ENCODE measurements at regions not wholly inside any gene's neighbourhood (a gene's known extent, or its start where the extent isn't known, plus 50 kb on each side); places are given as distances from the start of the nearest gene placed in this dataset.

DNA sequence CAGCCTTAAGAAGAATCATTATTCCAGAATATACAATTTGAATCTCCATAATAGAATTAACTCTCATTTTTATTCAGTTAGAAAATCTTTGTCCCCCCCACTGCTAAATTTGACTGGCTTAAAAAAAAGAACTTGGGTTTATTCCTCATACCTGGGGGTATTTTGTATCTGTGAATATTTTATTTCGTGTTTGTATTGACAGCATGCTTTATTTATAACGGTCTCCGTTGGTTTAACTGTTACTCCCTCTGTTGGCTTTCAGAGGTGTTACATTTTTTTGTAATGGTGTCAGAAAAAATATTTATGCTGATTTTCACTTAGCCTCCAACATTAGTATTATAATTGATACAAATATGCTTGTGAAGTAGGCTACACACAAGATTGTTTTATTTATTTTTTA is 109.1 kb downstream of the HAUS1 start:
- H3K9ac ChIP-seq (ENCODE audit: low read length) = no peak overlapping the region
- H3K36me3 ChIP-seq (ENCODE audit: control insufficient read depth in 1 of 2, insufficient read depth in 2 of 2, low read length in 2 of 2) = 0 out of 4 replicates have a peak, but pooled peaks cover 0 to 9% of the 10 kb centered on the region in 2 experiments
- ATAC-seq (peak; percentile 52; the same call in 1 of the 2 replicates), DNase-seq (ENCODE audit: low read depth, low spot score) (peak; percentile 21)
- H4K20me1 ChIP-seq (ENCODE audit: insufficient read depth) = peaks cover 11% of the 10 kb centered on the region; the same call in 1 of the 2 replicates
- ChIA-PET RAD21 (ENCODE audit: low non-redundant PET in 1 of 2, low total read pairs in 2 of 2, uncharacterized antibody in 2 of 2, unreplicated experiment in 2 of 2) (interaction anchor here in 1 of 2 experiments (1.0 kb wide), 1 partner anchor 40 kb away, joined by 5 read pairs; a partner anchor contains a TSS), CTCF (interaction anchor here (0.7 to 2.2 kb wide), 5 partner anchors 11 to 140 kb away, joined by 3 to 23 read pairs (median 4); a partner anchor contains a TSS), POLR2A (no interaction called here)
- TF ChIP-seq ZNF274 (IDR thresholded peaks at IDR 0.05; ENCODE audit: low read depth, low read length) = no peak
- TF ChIP-seq, protein P1, sequence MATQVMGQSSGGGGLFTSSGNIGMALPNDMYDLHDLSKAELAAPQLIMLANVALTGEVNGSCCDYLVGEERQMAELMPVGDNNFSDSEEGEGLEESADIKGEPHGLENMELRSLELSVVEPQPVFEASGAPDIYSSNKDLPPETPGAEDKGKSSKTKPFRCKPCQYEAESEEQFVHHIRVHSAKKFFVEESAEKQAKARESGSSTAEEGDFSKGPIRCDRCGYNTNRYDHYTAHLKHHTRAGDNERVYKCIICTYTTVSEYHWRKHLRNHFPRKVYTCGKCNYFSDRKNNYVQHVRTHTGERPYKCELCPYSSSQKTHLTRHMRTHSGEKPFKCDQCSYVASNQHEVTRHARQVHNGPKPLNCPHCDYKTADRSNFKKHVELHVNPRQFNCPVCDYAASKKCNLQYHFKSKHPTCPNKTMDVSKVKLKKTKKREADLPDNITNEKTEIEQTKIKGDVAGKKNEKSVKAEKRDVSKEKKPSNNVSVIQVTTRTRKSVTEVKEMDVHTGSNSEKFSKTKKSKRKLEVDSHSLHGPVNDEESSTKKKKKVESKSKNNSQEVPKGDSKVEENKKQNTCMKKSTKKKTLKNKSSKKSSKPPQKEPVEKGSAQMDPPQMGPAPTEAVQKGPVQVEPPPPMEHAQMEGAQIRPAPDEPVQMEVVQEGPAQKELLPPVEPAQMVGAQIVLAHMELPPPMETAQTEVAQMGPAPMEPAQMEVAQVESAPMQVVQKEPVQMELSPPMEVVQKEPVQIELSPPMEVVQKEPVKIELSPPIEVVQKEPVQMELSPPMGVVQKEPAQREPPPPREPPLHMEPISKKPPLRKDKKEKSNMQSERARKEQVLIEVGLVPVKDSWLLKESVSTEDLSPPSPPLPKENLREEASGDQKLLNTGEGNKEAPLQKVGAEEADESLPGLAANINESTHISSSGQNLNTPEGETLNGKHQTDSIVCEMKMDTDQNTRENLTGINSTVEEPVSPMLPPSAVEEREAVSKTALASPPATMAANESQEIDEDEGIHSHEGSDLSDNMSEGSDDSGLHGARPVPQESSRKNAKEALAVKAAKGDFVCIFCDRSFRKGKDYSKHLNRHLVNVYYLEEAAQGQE (IDR thresholded peaks at IDR 0.05; ENCODE audit: low read depth) = no peak
- no peak for TF ChIP-seq EGR1 (IDR thresholded peaks at IDR 0.05; ENCODE audit: low read depth)
- no peak for TF ChIP-seq SRF (IDR thresholded peaks at IDR 0.05; ENCODE audit: low read depth)
- TF ChIP-seq, protein P2, sequence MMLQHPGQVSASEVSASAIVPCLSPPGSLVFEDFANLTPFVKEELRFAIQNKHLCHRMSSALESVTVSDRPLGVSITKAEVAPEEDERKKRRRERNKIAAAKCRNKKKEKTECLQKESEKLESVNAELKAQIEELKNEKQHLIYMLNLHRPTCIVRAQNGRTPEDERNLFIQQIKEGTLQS (IDR thresholded peaks at IDR 0.05) = no peak
- TF ChIP-seq CEBPB (IDR thresholded peaks at IDR 0.05; ENCODE audit: low read depth) = no peak
- no peak for TF ChIP-seq EZH2phosphoT487 (IDR thresholded peaks at IDR 0.05; ENCODE audit: borderline replicate concordance)
- TF ChIP-seq, protein P3, sequence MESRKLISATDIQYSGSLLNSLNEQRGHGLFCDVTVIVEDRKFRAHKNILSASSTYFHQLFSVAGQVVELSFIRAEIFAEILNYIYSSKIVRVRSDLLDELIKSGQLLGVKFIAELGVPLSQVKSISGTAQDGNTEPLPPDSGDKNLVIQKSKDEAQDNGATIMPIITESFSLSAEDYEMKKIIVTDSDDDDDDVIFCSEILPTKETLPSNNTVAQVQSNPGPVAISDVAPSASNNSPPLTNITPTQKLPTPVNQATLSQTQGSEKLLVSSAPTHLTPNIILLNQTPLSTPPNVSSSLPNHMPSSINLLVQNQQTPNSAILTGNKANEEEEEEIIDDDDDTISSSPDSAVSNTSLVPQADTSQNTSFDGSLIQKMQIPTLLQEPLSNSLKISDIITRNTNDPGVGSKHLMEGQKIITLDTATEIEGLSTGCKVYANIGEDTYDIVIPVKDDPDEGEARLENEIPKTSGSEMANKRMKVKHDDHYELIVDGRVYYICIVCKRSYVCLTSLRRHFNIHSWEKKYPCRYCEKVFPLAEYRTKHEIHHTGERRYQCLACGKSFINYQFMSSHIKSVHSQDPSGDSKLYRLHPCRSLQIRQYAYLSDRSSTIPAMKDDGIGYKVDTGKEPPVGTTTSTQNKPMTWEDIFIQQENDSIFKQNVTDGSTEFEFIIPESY (IDR thresholded peaks at IDR 0.05; ENCODE audit: extremely low read depth, insufficient replicate concordance, low read length) = no peak
- no peak for TF ChIP-seq FOSL1 (IDR thresholded peaks at IDR 0.05; ENCODE audit: low read depth)
- TF ChIP-seq ELF1 (IDR thresholded peaks at IDR 0.05; ENCODE audit: borderline replicate concordance, low read depth) = no peak
- TF ChIP-seq SP1 (IDR thresholded peaks at IDR 0.05; ENCODE audit: low read depth) = no peak
- no peak for TF ChIP-seq JUND (IDR thresholded peaks at IDR 0.05)
- no peak for TF ChIP-seq CBX3 (IDR thresholded peaks at IDR 0.05; ENCODE audit: low read depth)
- peak; percentile 69 for TF ChIP-seq RAD21 (IDR thresholded peaks at IDR 0.05; ENCODE audit: low read depth)
- TF ChIP-seq, protein P4, sequence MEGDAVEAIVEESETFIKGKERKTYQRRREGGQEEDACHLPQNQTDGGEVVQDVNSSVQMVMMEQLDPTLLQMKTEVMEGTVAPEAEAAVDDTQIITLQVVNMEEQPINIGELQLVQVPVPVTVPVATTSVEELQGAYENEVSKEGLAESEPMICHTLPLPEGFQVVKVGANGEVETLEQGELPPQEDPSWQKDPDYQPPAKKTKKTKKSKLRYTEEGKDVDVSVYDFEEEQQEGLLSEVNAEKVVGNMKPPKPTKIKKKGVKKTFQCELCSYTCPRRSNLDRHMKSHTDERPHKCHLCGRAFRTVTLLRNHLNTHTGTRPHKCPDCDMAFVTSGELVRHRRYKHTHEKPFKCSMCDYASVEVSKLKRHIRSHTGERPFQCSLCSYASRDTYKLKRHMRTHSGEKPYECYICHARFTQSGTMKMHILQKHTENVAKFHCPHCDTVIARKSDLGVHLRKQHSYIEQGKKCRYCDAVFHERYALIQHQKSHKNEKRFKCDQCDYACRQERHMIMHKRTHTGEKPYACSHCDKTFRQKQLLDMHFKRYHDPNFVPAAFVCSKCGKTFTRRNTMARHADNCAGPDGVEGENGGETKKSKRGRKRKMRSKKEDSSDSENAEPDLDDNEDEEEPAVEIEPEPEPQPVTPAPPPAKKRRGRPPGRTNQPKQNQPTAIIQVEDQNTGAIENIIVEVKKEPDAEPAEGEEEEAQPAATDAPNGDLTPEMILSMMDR (IDR thresholded peaks at IDR 0.05 in 2 of 3, conservative IDR thresholded peaks at IDR 0.05 in 1 of 3; ENCODE audit: borderline replicate concordance in 1 of 3, insufficient read depth in 1 of 3, low read depth in 2 of 3, low read length in 2 of 3) = peak; percentile 45 to 76 (median 65)
- TF ChIP-seq POLR2AphosphoS5 (IDR thresholded peaks at IDR 0.05; ENCODE audit: low read depth, low read length) = no peak
- TF ChIP-seq EZH2 (IDR thresholded peaks at IDR 0.05) = no peak
- no peaks in the 10 kb centered on the region for H3K9me3 ChIP-seq (ENCODE audit: control insufficient read depth in 1 of 2, insufficient read depth in 1 of 2, low read depth in 1 of 2, low read length in 2 of 2)
- intact Hi-C loops (cut with micrococcal nuclease) = loop anchor here (1.0 kb wide), 2 partner anchors 40 to 65 kb away; no protein-coding TSS in a partner anchor
- no peak overlapping the region for H3K27ac ChIP-seq (ENCODE audit: low read depth, low read length)
- H3K9me2 ChIP-seq (ENCODE audit: insufficient read depth) = no peaks in the 10 kb centered on the region
- no peak overlapping the region for H3K4me2 ChIP-seq (ENCODE audit: low read length)
- H3K4me1 ChIP-seq (ENCODE audit: control insufficient read depth in 1 of 2, insufficient read depth in 2 of 2, low read length in 2 of 2) = no peaks in the 10 kb centered on the region
- no peak overlapping the region for H2AFZ ChIP-seq (ENCODE audit: low read depth, low read length, poor library complexity, severe bottlenecking)
- H3K79me2 ChIP-seq (ENCODE audit: insufficient read depth, low read length) = peaks cover 86% of the 10 kb centered on the region
- no TSS peak for BruUV-seq (replicated peaks)
- H3K27me3 ChIP-seq (ENCODE audit: insufficient read depth, low read length) = no peaks in the 10 kb centered on the region
- no peak overlapping the region for H3K4me3 ChIP-seq (replicated peaks in 1 of 2; ENCODE audit: low read depth in 1 of 2, low read length in 2 of 2)

All from HCT116 (cell line).